GM23338 (cell line): ENCODE measurements at regions not wholly inside any gene's neighbourhood (a gene's known extent, or its start where the extent isn't known, plus 50 kb on each side); places are given as distances from the start of the nearest gene placed in this dataset.
"Not testable (repeated sequence)": the region's sequence is repeated elsewhere in the genome, so short reads cannot be mapped to it uniquely, and the experiment has no call there.

ENCODE experiments used
- EZH2 ChIP-seq: fragments of 200-600 bp; sonication (generic); IDR thresholded peaks from one replicate; pipeline ENCODE4 v1.8.0; 2017; ENCODE audit warnings: antibody characterized with exemption, mild to moderate bottlenecking, low read depth; ENCODE audit not compliant: unreplicated experiment
- POLR2AphosphoS5 ChIP-seq: IDR thresholded peaks from 2 replicates; pipeline ENCODE4 v1.6.1; 2016; ENCODE audit warnings: antibody characterized with exemption, low read depth
- TF ChIP-seq, protein P1 (sequence below): IDR thresholded peaks from one replicate; pipeline ENCODE4 v1.6.1; 2018; ENCODE audit warnings: antibody characterized with exemption; ENCODE audit not compliant: unreplicated experiment
- TF ChIP-seq, protein P2 (sequence below), 2 experiments: fragments of 200-600 bp in 1 of 2; sonication (generic) in 1 of 2; conservative IDR thresholded peaks; 2 replicates each; pipeline versions ENCODE4 v1.5.1 to v1.6.1; 2016 to 2017; ENCODE audit warnings: antibody characterized with exemption in 2 of 2, low read depth in 2 of 2, mild to moderate bottlenecking in 2 of 2, moderate library complexity in 1 of 2
- TF ChIP-seq, protein P3 (sequence below): fragments of 250-450 bp; sonication (Bioruptor Pico); IDR thresholded peaks from 2 replicates; pipeline ENCODE4 v1.5.0; 2020; ENCODE audit warnings: mild to moderate bottlenecking, moderate library complexity

DNA sequence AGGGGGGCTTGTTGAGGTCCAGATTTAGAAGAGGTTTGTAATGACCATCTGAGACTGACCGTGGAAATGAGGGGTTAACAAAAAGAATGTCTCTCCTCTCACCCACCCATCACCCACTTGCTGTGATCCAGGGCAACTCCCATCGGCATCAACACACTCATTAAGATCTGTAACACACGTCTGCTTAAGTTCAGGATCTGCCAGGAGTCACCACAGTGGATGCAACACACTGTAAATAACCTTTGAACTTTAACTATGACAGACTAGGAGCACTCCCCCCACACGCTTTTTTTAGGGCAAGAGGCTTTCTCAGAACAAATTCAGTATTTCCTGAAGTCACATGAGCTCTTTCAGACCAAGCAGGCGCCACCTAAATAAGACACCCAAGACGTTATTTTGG, 301.9 kb downstream of the ANAPC1 start:
- TF ChIP-seq, protein P1, sequence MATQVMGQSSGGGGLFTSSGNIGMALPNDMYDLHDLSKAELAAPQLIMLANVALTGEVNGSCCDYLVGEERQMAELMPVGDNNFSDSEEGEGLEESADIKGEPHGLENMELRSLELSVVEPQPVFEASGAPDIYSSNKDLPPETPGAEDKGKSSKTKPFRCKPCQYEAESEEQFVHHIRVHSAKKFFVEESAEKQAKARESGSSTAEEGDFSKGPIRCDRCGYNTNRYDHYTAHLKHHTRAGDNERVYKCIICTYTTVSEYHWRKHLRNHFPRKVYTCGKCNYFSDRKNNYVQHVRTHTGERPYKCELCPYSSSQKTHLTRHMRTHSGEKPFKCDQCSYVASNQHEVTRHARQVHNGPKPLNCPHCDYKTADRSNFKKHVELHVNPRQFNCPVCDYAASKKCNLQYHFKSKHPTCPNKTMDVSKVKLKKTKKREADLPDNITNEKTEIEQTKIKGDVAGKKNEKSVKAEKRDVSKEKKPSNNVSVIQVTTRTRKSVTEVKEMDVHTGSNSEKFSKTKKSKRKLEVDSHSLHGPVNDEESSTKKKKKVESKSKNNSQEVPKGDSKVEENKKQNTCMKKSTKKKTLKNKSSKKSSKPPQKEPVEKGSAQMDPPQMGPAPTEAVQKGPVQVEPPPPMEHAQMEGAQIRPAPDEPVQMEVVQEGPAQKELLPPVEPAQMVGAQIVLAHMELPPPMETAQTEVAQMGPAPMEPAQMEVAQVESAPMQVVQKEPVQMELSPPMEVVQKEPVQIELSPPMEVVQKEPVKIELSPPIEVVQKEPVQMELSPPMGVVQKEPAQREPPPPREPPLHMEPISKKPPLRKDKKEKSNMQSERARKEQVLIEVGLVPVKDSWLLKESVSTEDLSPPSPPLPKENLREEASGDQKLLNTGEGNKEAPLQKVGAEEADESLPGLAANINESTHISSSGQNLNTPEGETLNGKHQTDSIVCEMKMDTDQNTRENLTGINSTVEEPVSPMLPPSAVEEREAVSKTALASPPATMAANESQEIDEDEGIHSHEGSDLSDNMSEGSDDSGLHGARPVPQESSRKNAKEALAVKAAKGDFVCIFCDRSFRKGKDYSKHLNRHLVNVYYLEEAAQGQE, result not testable (repeated sequence)
- TF ChIP-seq POLR2AphosphoS5, EZH2: not testable (repeated sequence)
- TF ChIP-seq, protein P2, sequence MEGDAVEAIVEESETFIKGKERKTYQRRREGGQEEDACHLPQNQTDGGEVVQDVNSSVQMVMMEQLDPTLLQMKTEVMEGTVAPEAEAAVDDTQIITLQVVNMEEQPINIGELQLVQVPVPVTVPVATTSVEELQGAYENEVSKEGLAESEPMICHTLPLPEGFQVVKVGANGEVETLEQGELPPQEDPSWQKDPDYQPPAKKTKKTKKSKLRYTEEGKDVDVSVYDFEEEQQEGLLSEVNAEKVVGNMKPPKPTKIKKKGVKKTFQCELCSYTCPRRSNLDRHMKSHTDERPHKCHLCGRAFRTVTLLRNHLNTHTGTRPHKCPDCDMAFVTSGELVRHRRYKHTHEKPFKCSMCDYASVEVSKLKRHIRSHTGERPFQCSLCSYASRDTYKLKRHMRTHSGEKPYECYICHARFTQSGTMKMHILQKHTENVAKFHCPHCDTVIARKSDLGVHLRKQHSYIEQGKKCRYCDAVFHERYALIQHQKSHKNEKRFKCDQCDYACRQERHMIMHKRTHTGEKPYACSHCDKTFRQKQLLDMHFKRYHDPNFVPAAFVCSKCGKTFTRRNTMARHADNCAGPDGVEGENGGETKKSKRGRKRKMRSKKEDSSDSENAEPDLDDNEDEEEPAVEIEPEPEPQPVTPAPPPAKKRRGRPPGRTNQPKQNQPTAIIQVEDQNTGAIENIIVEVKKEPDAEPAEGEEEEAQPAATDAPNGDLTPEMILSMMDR (conservative IDR thresholded peaks at IDR 0.05; ENCODE audit: low read depth in 2 of 2), result not testable (repeated sequence)
- TF ChIP-seq, protein P3, sequence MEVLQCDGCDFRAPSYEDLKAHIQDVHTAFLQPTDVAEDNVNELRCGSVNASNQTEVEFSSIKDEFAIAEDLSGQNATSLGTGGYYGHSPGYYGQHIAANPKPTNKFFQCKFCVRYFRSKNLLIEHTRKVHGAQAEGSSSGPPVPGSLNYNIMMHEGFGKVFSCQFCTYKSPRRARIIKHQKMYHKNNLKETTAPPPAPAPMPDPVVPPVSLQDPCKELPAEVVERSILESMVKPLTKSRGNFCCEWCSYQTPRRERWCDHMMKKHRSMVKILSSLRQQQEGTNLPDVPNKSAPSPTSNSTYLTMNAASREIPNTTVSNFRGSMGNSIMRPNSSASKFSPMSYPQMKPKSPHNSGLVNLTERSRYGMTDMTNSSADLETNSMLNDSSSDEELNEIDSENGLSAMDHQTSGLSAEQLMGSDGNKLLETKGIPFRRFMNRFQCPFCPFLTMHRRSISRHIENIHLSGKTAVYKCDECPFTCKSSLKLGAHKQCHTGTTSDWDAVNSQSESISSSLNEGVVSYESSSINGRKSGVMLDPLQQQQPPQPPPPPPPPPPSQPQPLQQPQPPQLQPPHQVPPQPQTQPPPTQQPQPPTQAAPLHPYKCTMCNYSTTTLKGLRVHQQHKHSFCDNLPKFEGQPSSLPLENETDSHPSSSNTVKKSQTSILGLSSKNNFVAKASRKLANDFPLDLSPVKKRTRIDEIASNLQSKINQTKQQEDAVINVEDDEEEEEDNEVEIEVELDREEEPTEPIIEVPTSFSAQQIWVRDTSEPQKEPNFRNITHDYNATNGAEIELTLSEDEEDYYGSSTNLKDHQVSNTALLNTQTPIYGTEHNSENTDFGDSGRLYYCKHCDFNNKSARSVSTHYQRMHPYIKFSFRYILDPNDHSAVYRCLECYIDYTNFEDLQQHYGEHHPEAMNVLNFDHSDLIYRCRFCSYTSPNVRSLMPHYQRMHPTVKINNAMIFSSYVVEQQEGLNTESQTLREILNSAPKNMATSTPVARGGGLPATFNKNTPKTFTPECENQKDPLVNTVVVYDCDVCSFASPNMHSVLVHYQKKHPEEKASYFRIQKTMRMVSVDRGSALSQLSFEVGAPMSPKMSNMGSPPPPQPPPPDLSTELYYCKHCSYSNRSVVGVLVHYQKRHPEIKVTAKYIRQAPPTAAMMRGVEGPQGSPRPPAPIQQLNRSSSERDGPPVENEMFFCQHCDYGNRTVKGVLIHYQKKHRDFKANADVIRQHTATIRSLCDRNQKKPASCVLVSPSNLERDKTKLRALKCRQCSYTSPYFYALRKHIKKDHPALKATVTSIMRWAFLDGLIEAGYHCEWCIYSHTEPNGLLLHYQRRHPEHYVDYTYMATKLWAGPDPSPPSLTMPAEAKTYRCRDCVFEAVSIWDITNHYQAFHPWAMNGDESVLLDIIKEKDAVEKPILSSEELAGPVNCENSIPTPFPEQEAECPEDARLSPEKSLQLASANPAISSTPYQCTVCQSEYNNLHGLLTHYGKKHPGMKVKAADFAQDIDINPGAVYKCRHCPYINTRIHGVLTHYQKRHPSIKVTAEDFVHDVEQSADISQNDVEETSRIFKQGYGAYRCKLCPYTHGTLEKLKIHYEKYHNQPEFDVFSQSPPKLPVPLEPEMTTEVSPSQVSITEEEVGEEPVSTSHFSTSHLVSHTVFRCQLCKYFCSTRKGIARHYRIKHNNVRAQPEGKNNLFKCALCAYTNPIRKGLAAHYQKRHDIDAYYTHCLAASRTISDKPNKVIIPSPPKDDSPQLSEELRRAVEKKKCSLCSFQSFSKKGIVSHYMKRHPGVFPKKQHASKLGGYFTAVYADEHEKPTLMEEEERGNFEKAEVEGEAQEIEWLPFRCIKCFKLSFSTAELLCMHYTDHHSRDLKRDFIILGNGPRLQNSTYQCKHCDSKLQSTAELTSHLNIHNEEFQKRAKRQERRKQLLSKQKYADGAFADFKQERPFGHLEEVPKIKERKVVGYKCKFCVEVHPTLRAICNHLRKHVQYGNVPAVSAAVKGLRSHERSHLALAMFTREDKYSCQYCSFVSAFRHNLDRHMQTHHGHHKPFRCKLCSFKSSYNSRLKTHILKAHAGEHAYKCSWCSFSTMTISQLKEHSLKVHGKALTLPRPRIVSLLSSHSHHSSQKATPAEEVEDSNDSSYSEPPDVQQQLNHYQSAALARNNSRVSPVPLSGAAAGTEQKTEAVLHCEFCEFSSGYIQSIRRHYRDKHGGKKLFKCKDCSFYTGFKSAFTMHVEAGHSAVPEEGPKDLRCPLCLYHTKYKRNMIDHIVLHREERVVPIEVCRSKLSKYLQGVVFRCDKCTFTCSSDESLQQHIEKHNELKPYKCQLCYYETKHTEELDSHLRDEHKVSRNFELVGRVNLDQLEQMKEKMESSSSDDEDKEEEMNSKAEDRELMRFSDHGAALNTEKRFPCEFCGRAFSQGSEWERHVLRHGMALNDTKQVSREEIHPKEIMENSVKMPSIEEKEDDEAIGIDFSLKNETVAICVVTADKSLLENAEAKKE, result not testable (repeated sequence)
